Brain microvascular endothelial cell (primary cell): ENCODE measurements at regions not wholly inside any gene's neighbourhood (a gene's known extent, or its start where the extent isn't known, plus 50 kb on each side); places are given as distances from the start of the nearest gene placed in this dataset.

ENCODE experiments used
- DNase-seq: peaks from one replicate; pipeline ENCODE4 v3.0.0-alpha.2; 2020
- H3K27ac ChIP-seq: fragments of 250-450 bp; sonication (Bioruptor Pico); 2 replicates; pipeline ENCODE4 v1.5.1; 2020; ENCODE audit warnings: mild to moderate bottlenecking, moderate library complexity
- H3K27me3 ChIP-seq: fragments of 250-450 bp; sonication (Bioruptor Pico); replicated peaks from 2 replicates; pipeline ENCODE4 v1.5.1; 2020; ENCODE audit warnings: mild to moderate bottlenecking
- H3K36me3 ChIP-seq: fragments of 250-450 bp; sonication (Bioruptor Pico); replicated peaks from 2 replicates; pipeline ENCODE4 v1.5.1; 2020; ENCODE audit warnings: mild to moderate bottlenecking
- H3K4me3 ChIP-seq: 2 replicates; pipeline ENCODE4 v1.5.1; 2011; ENCODE audit warnings: low read depth, mild to moderate bottlenecking, control low read depth, low read length, moderate library complexity
- CTCF ChIP-seq: IDR thresholded peaks from 2 replicates; pipeline ENCODE4 v1.5.1; 2011; ENCODE audit warnings: low read depth, mild to moderate bottlenecking, moderate library complexity, low read length, control low read depth, inconsistent platforms; ENCODE audit errors: missing control alignments
- in situ Hi-C: cut with HindIII; loops from 2 replicates; pipeline ENCODE4 v1.10.0; 2017; ENCODE audit warnings: low sequenced_read_pairs, low pct_ligation_motif_present

GRCh38 chr1:209157546-209158249, 425.8 kb upstream of the CAMK1G start:
- no peak for DNase-seq
- no peak overlapping the region for H3K4me3 ChIP-seq
- no peak overlapping the region for H3K27ac ChIP-seq
- in situ Hi-C loops = no loop called here
- TF ChIP-seq CTCF = no peak
- no peaks in the 10 kb centered on the region for H3K27me3 ChIP-seq
- no peaks in the 10 kb centered on the region for H3K36me3 ChIP-seq

GRCh38 chr1:209158851-209159250, 424.7 kb upstream of the CAMK1G start:
- no peak for DNase-seq
- Histone ChIP-seq H3K36me3 (no peaks in the 10 kb centered on the region), H3K4me3 (no peak overlapping the region), H3K27me3 (no peaks in the 10 kb centered on the region), H3K27ac (no peak overlapping the region)
- in situ Hi-C loops = no loop called here
- no peak for TF ChIP-seq CTCF

- TF ChIP-seq CTCF = no peak
- in situ Hi-C loops = no loop called here
Measured at GRCh38 chr1:209160230-209160629, 423.3 kb upstream of the CAMK1G start.

GRCh38 chr1:209162651-209163050, 420.9 kb upstream of the CAMK1G start:
- no peaks in the 10 kb centered on the region for H3K36me3 ChIP-seq
- H3K27me3 ChIP-seq = no peaks in the 10 kb centered on the region
- no peak for TF ChIP-seq CTCF
- DNase-seq = no peak
- no peak overlapping the region for H3K4me3 ChIP-seq
- in situ Hi-C loops = no loop called here
- H3K27ac ChIP-seq = no peak overlapping the region

More at GRCh38 chr1:209160230-209160629, 423.3 kb upstream of the CAMK1G start:
- Histone ChIP-seq H3K4me3 (no peak overlapping the region), H3K27me3 (no peaks in the 10 kb centered on the region), H3K36me3 (no peaks in the 10 kb centered on the region), H3K27ac (no peak overlapping the region)
- DNase-seq = no peak

GRCh38 chr1:209168204-209168603, 415.3 kb upstream of the CAMK1G start:
- Histone ChIP-seq H3K27ac (no peak overlapping the region), H3K27me3 (no peaks in the 10 kb centered on the region), H3K4me3 (no peak overlapping the region), H3K36me3 (no peaks in the 10 kb centered on the region)
- no peak for TF ChIP-seq CTCF
- in situ Hi-C loops = no loop called here
- no peak for DNase-seq

- TF ChIP-seq CTCF = no peak
- H3K36me3 ChIP-seq = no peaks in the 10 kb centered on the region
- in situ Hi-C loops = no loop called here
- H3K27me3 ChIP-seq = no peaks in the 10 kb centered on the region
- no peak overlapping the region for H3K4me3 ChIP-seq
- H3K27ac ChIP-seq = no peak overlapping the region
- no peak for DNase-seq
Measured at GRCh38 chr1:209171151-209171550, 412.4 kb upstream of the CAMK1G start.
